22Rv1 (cell line): ENCODE measurements at regions not wholly inside any gene's neighbourhood (a gene's known extent, or its start where the extent isn't known, plus 50 kb on each side); places are given as distances from the start of the nearest gene placed in this dataset.

Source experiments
- ZFX ChIP-seq: fragments of 450-650 bp; IDR thresholded peaks from 2 replicates; pipeline ENCODE4 v1.6.1; 2017; ENCODE audit warnings: antibody characterized with exemption, borderline replicate concordance
- TF ChIP-seq, protein P1 (sequence below): fragments of 450-650 bp; IDR thresholded peaks from 2 replicates; pipeline ENCODE4 v1.5.1; 2017; ENCODE audit warnings: mild to moderate bottlenecking

DNA sequence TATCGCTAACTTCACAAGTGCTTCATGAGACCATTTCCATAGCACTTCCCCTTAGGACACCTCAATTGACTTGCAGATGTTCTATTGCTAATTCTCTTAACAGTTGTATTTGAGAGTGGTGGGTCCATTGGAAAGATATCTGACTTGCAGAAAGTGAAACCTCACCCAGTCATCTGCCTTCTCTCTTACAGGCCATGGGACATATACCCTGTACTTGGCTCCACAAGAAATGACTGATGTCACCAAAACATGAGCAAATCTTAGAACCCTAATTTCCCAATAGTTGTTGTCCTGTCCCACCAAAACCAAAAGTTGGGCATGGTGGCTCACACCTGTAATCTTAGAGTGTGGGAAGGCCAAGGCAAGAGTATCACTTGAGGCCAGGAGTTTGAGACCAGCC is 101.9 kb upstream of the MAML3 start:
- TF ChIP-seq, protein P1, sequence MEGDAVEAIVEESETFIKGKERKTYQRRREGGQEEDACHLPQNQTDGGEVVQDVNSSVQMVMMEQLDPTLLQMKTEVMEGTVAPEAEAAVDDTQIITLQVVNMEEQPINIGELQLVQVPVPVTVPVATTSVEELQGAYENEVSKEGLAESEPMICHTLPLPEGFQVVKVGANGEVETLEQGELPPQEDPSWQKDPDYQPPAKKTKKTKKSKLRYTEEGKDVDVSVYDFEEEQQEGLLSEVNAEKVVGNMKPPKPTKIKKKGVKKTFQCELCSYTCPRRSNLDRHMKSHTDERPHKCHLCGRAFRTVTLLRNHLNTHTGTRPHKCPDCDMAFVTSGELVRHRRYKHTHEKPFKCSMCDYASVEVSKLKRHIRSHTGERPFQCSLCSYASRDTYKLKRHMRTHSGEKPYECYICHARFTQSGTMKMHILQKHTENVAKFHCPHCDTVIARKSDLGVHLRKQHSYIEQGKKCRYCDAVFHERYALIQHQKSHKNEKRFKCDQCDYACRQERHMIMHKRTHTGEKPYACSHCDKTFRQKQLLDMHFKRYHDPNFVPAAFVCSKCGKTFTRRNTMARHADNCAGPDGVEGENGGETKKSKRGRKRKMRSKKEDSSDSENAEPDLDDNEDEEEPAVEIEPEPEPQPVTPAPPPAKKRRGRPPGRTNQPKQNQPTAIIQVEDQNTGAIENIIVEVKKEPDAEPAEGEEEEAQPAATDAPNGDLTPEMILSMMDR: no peak
- no peak for TF ChIP-seq ZFX
